Epithelial cell of prostate (primary cell): ENCODE measurements at regions not wholly inside any gene's neighbourhood (a gene's known extent, or its start where the extent isn't known, plus 50 kb on each side); places are given as distances from the start of the nearest gene placed in this dataset.
"Not testable (repeated sequence)": the region's sequence is repeated elsewhere in the genome, so short reads cannot be mapped to it uniquely, and the experiment has no call there.

Experiments
- DNase-seq: peaks from one replicate; pipeline ENCODE4 v3.0.0-alpha.2; 2011; ENCODE audit warnings: low read depth, low spot score
- H3K27ac ChIP-seq: fragments of 450-650 bp; 2 replicates; pipeline ENCODE4 v1.5.1; 2017; ENCODE audit warnings: mild to moderate bottlenecking

DNA sequence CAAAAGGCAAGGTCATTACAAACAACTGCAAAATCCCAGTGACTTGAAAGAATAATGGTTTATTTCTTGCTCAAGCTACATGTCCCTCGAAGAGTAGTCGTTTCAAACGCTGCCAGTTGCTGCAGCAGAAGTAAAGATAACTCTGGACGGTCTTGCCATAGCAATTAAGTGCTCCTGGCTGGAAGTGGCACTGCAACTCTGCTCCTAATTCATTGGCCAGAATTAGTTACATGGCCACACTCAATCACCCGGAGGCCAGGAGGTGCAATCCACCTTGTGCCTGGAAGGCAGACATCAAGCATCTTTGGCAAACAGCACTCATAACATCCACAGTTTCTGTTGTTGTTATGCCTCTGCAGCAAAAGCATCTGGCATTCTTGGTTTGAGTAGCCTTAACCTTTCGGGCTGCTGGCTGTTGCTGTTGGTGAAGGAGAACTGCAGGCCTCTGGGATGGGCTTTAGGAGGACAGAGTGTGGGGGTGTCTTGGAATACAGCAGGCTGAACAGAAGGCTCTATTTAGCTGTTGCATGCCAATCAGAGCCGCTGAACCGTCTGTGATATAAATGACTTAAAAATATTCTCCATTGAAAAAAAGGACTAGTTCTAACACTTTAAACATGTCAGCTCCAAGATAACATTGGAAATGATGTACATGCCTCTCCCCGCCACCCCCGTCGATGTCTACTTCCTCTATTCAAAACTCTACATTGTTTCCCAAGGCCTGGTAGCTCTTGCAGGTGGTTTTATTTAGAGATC lies 123.5 kb upstream of the DYRK2 start:
- no peak for DNase-seq
- no peak overlapping the region for H3K27ac ChIP-seq

DNA sequence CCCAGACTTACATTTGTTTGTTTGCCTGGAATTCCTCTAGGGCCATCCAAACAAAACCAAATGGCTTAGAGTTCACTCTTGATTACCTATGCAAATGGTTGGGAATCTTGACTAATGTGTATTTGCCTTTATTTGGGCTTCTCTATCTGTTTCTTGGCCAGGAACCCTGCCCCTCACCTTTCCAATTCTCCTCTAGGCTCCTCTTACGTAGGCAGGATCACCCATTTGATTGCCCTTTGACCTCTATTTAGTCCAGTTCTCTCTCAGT lies 123.0 kb upstream of the DYRK2 start:
- H3K27ac ChIP-seq, result no peak overlapping the region
- no peak for DNase-seq

DNA sequence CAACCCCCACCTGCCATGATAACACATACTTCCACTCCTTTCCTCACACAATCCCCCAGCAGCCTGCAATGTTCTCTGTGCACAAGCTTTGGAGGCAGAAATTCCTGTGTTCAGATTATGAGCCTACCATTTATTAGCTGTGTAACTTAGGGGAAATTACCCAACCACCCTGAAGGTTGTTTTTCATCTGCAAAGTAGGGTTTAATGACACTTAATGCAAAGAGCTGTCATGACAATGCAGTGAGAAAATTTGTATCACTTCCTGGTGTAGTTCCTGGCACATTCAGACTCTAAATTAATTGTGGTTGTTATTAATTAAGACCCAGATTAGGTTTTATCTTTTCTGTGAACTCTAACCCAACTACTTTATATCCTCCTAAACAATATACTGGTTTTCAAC lies 122.4 kb upstream of the DYRK2 start:
- no peak overlapping the region for H3K27ac ChIP-seq
- no peak for DNase-seq

DNA sequence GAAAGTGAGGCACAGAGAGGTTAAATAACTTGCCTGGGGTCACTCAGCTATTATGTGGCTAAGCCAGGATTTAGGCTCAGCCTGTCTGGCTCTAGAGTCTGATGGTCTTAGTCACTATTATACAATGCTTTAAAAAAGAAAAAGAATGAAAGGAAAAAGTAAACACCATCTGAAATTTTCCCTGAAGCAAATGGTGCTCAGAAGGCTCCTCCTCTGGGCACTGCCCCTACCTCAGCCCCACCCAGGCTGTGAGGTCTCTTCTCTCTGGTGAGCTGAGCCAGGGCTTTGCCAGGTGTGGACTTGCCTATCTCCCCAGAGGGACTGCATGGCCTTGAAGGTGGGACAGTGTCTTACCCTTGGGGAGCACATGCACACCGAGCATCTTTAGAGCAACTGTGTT lies 117.5 kb upstream of the DYRK2 start:
- peak overlapping the region; percentile 4 for H3K27ac ChIP-seq
- no peak for DNase-seq

DNA sequence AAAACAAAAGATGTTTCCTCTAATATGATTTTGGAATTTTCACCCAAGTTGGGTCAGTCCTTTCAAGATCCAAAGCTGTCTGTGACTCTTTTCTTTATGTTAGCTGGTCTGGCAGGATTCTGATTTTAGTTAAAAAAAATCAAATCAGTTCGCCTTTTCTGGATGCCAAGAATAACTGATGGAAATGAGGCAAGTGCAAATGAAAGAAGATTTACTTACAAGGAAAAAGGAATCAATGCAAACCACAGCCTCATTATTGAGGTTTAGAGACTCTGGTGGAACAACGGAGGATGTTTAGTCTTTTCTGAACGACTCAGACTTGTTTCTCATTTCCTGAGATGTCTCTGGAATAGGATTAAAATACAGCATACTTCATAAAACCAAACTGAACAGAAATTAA lies 117.0 kb upstream of the DYRK2 start:
- no peak for DNase-seq
- peak overlapping the region; percentile 4 for H3K27ac ChIP-seq

DNA sequence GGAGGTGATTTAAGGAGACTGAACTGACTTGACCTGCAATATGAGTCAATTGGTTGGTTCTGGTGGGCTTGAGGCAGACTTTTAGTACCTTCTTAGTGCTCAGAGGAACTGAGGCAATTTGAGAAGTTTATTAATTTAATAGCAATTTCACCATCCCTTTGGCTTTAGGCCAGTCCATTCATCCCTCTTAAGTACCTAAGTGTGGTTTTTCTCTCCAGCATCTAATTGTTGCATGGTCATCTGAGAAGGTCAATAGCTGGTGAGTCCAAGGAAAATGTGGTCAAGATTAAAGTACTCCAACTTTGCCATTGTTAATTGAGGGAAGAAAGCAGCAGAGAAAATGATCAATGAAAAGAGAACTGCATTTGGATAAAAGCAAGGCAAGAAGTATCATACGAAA lies 115.4 kb upstream of the DYRK2 start:
- DNase-seq, result no peak
- no peak overlapping the region for H3K27ac ChIP-seq

DNA sequence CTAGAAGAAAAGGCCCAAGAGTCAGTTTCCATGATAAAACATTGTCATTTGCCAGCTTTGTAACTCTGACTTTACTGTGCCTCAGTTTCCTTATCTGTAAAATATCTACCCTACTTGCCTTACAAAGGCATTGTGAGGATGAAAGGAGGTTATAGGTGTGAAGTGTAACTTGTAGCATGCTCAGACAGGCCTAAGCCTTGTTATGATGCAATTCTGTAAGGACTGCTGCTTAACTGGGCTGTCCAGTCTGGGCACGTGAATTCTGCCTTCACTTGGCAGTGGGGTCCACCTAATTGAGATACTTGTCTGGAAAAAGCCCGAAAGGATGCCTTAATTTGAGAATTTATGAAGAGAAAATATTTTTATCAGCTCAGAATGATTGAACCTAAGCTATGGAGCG lies 114.5 kb upstream of the DYRK2 start:
- H3K27ac ChIP-seq, result peak overlapping the region; percentile 68
- no peak for DNase-seq

DNA sequence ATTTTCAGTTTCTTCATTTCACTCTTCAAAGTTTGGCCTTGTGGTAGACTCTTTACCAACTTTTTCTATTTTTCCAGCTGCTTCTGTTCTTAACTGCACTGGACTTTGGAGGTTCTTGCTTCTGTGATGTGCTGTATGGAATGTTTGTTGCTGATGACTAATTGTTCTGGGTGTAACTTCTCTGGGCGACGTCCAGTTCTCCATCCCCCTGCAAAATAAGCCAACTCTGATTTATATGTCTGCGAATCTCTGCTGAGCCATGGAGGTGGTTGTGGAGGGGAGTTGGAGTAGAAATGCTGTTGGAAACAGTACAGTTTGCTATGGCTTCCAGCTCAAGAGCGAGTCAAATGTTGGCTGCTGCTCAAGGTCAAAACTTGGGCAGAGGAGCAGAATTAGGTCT lies 113.9 kb upstream of the DYRK2 start:
- peak overlapping the region; percentile 68 for H3K27ac ChIP-seq
- DNase-seq, result no peak

DNA sequence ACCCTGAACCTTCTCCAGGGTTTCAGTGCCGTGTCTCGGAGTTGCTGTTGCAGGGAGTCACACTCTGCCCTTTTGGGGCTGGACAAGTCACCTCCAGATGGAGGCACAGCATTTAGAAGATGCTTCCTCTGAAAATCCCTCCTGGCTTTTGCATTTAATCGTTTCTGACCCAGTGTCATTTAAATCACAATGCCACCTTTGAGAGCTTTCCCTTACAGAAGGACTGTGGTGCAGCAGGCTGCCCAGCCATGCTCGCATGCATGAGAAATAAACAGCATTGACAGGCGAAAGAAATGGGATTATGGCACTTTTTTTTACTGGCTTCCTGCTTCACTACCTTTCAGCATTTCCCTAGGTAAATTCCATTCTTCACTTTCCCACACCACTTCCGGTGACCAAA lies 113.4 kb upstream of the DYRK2 start:
- H3K27ac ChIP-seq, result peak overlapping the region; percentile 68
- no peak for DNase-seq

DNA sequence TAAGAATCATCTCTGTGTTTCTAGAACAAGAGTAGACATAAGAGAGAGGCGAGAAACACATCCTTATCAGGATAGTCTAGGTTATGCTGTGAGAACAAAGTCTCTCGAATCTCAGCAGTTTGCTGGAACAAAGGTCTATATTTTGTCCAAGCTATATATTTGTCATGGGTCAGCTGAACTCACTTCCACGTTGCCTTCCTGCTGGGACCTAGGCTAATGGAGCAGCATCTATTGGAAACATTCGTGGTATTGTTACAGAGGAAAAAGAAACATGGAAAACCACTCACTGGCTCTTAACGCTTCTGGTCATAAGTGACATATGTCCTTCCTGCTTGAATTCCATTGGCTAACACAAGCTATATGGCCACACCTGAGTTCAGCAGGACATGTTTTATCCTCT lies 112.6 kb upstream of the DYRK2 start:
- no peak for DNase-seq

DNA sequence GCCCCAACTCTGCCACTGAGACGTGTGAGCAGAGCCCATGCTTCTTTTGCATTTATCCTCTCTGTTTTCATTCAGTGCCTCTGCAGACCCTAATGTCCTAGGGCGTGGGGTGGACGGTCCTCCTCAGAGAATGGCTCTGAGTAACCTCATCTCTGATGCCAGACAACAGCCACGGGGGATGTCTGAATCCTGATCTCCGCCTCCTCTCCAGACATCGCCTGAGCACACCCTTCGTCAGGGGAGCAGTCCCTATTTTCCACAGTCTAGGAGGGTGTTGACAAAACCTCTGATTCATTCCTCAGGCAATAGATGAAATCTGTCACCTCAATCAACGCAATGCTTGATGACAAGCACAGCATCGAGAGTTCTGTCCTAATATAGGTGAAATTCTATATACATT lies 109.2 kb upstream of the DYRK2 start:
- no peak overlapping the region for H3K27ac ChIP-seq
- no peak for DNase-seq

More for the DNA sequence above, 112.6 kb upstream of the DYRK2 start:
- H3K27ac ChIP-seq, result no peak overlapping the region

DNA sequence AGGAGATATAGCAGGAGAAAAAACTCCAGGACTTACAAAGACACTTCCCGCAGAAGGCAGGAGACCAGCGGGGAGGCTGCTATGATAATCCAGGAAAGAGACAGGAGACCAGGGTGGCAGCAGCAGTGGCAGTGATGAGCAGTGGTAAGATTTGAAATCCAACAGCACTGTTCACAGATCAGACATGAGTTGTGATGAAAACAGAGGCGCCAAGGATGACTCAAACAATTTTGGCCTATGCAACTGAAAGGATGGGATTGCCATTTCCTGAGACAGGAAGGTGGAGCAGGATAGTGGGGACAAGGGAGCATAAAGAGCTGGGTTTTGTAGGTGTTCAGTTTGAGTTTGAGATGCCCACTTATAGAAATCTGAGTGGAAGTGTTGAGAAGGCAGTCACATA lies 108.6 kb upstream of the DYRK2 start:
- DNase-seq, result no peak
- peak overlapping the region; percentile 57 for H3K27ac ChIP-seq

DNA sequence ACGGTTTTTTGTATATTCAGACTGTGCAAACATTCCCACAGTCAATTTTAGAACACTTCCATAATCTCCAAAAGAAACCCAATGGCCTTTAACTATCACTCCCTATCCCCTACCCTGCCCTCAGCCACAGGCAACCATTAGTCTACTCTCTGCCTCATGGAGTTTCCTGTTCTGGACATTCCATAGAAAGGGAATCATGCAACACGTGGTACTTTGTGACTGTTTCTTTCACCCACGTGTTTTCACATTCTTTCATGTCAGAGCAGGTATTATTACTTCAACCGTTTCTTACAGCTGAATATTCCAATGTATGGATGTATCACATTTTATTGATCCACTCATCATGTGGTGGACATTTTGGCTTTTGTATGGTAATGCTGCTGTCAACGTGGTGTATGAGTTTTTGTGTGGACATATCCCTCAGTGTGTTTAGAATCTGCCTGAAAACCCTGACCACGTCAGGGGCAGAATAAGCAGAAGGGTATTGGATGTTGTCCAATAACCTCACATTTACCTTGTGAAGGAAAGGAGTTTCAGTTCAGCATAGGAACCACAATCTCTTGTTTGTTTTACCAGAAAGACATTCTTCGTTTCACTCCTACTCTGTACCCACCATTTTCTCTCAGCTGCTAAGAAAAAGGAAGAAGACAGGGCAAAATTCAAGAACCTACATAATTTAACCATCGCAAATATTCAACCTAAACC lies 107.5 kb upstream of the DYRK2 start:
- DNase-seq, result peak; percentile 66
- H3K27ac ChIP-seq, result peak overlapping the region; percentile 57

DNA sequence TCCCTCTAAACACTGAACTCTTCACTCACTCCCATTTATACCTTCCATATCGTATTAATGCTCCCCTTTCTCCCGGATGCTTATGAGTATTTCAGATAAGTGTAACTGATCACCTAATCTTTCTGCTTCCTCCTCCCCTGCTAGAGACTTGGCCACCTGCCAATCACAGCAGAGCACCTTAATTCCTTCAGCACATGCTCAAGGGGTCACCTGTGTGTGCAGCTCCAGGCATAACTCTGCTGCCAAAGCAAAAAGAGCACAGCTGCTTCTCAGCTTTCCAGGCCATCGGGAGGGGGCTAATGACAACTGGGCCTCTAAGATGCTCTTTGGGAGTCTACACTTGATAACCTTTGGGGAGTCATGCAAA lies 106.9 kb upstream of the DYRK2 start:
- DNase-seq, result no peak

DNA sequence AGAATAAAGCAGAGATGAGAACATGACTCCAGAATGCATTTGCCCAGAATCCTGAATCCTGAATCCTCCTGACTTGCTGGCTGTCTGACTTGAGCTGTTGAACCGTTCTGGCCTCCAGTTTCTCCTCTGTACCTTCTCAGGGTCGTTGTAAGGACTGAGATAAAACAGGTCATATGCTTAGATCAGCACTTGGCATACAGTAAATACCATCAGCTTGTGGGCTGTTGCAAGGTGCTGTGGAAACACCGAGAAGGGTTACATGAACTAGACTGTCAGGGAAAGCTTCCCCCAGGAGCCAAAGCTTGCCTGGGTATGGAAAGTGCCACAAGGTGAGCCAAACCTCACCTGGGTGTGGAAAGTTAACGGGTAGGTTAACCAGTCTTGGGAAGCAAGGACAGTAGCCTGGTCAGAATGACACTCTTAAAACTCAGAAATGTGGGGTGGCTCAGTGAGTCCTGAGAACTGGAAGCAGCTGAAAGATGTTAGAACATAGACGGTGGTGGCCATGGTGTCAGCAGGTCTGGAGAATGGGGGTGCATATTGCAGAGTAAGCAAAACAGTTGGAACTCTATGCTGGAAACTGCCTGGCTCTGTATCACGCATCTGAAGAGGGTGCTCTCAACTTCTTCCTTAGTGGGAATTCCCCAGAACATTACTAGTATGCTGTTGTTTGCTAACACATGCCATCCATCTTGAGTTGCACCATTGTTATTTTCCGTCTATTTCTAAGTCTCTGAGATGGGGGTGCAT lies 105.3 kb upstream of the DYRK2 start:
- H3K27ac ChIP-seq, result no peak overlapping the region
- DNase-seq, result no peak

More for the DNA sequence above, 106.9 kb upstream of the DYRK2 start:
- H3K27ac ChIP-seq, result peak overlapping the region; percentile 57

DNA sequence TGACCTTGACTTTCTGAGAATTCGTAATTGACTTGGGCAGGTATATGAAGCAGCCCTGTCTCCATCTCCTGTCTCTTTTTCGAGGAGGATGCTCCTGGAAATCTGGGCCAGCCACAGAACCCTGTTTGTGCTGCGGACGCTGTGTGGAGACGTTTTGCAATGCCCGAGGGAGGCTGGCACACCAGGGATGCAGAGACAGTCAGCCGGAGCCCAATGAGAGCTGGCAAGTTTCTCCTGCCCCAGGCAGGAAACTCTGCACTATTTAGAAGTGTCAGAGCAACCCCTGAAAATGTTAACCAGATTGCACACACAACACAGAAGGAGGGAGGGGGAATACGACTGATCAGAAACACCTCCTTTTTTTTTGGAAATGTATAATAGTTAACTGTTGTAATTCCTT lies 103.2 kb upstream of the DYRK2 start:
- DNase-seq, result no peak
- H3K27ac ChIP-seq, result no peak overlapping the region

DNA sequence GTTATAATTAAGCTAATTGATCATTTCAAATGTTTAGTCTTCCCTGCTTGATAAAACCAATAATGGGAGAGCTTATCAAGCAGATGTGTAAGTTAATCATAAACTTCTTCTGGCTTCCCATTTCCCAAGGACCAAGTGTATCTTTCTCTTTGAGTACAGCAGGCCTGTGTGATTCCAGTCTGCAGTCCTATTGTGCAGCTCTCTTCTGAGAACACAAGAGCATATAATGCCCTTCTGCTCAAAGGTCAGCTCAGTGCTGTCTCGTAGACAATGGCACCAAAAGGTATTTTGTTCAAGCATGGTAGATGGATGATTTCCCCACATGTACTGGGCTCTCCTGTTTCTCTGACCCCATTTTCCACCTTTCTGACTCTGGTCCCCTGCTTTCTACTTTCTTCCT lies 101.8 kb upstream of the DYRK2 start:
- H3K27ac ChIP-seq, result no peak overlapping the region
- no peak for DNase-seq

DNA sequence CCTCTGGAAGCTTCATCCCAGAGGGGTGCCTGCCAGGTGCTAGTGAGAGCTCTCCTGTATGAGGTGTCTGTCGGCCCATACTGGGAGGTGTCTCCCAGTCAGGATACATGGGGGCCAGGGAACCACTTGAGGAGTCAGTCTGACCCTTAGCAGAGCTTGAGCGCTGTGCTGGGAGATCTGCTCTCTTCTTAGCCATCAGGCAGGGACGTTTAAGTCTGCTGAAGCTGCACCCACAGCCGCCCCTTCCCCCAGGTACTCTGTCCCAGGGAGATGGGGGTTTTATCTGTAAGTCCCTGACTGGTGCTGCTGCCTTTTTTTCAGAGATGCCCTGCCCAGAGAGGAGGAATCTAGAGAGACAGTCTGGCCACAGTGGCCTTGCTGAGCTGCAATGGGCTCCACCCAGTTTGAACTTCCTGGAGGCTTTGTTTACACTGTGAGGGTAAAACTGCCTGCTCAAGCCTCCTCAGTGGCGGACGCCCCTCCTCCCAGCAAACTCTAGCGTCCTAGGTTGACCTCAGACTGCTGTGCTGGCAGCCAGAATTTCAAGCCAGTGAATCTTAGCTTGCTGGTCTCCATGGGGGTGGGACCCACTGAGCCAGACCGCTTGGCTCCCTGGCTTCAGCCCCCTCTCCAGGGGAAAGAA lies 93.3 kb upstream of the DYRK2 start:
- not testable (repeated sequence) for H3K27ac ChIP-seq, DNase-seq

DNA sequence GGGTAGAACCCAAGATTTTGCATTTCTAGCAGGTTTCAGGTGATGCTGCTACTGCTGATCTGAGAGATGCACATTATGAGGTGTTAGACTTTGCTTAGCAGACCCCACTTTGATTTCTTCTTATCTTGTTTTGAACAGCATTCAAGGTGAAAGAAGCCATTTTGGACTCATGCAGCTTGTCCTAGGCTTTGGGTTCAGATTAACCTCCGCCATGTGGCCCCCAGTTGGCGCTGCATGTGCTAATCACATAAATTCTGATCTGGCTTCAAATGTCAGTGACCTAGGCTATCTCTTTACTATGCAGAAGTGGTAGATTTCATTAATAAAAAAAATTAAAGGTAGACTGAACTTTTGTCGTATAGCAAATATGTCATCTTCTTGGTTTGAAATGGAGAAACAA lies 89.8 kb upstream of the DYRK2 start:
- H3K27ac ChIP-seq, result no peak overlapping the region
- DNase-seq, result no peak

DNA sequence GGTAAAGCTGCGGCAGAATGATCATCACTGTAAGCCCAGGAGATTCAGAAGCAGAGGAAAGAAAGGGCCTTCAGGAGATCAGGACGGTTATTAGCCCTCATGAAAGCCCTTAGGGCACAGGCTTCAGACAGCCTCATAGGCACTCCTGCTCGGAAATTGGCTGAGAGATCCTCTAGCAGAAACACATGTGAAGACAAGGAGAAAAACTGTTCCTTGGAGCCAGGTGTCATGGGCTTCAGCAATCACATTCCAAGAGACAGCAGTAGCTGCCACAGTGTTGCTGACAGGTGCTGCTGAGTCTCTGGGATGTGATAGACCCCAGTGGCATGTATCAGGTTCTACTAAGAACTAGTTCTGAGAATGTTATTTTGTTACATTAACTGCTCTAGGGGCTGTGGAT lies 88.8 kb upstream of the DYRK2 start:
- no peak overlapping the region for H3K27ac ChIP-seq
- DNase-seq, result no peak
